Urinary bladder (tissue), 3 donors: ENCODE measurements at regions not wholly inside any gene's neighbourhood (a gene's known extent, or its start where the extent isn't known, plus 50 kb on each side); places are given as distances from the start of the nearest gene placed in this dataset.

Experiments
- DNase-seq: peaks from one replicate; pipeline ENCODE4 v3.0.0-alpha.2; 2015; ENCODE audit errors: extremely low spot score
- H3K27ac ChIP-seq: one replicate; pipeline ENCODE4 v1.5.1; 2013; ENCODE audit warnings: low read depth, mild to moderate bottlenecking, moderate library complexity
- H3K36me3 ChIP-seq: one replicate; pipeline ENCODE4 v1.6.1; 2013; ENCODE audit warnings: mild to moderate bottlenecking, moderate library complexity; ENCODE audit not compliant: insufficient read depth
- H3K4me1 ChIP-seq: one replicate; pipeline ENCODE4 v1.6.1; 2013; ENCODE audit warnings: mild to moderate bottlenecking, moderate library complexity; ENCODE audit not compliant: insufficient read depth
- H3K4me3 ChIP-seq: one replicate; pipeline ENCODE4 v1.5.1; 2013; ENCODE audit warnings: low read depth, low read length
- WGBS: extraction: QIAGEN DNeasy Blood & Tissue Kit; methylation state at CpG from one replicate; pipeline ENCODE4 v1.1.7; 2013; 5-methylcytosine and 5-hydroxymethylcytosine counted together
- donor health status: healthy with polysubstance abuse.
- donor health status: healthy.

DNA sequence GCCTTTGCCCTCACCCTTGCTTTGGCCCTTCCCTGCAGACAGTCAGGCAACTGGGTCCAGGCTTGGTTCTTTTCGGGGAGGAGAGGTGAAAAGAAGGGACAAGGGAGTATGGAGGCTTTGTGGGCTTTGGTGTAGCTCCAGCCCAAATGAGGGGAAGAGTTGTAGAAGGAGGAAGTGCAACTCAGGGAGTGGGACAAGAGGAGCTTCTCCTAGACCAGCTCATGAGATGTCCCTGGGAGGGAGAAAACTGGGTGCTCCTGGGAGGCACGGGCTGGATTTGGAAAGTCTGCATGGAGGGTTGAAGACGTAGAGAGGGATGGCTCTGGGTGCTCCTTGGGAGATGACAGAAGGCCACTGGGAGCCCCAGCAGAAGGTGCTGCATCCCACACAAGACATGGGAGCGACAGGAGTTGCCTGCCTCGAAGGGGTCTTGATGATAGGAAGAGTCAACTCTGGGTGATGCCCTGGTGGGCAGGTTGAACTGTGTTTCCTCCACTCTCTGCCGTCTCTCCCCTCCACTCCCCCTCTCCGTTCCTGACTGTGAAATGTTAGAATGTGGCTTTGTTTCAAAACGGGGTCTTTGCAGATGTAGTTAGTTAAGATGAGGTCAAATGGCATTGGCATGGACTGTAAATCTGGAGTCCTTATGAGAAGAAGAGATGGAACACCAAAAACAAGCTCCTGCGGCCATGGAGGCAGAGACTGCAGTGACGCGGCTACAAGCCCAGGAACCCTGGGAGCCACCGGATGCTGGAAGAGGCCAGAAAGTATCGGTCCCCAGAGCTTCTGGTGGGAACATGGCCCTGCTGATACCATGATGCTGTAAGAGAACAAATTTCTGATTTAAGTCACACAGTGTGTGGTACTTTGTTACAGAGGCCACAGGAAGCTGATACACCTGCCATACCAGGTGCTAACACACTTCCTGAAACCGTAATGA, 298.5 kb downstream of the GLRX3 start:
- Histone ChIP-seq H3K27ac (no peak overlapping the region), H3K4me3 (no peak overlapping the region), H3K4me1 (no peaks in the 10 kb centered on the region), H3K36me3 (no peaks in the 10 kb centered on the region)
- WGBS = 82% methylated on average over 14 of the region's 14 CpGs
- no peak for DNase-seq

DNA sequence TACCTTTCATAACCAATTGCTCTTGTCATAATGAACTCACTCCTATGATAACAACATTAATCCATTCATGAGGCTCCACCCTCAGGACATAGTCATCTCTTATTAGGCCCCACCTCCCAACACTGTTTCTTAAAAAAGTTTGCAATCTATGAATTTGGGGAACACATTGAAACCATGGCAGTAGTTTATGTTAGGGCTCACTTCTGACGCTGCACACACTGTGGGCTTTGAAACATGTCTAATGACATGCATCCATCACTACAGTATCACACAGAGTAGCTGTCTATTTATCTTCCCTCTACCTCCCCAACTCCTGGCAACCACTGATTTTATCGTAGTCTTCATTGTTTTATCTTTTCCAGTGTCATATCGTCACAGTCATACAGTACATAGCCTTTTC, 299.8 kb downstream of the GLRX3 start:
- Histone ChIP-seq H3K4me1 (no peaks in the 10 kb centered on the region), H3K36me3 (no peaks in the 10 kb centered on the region), H3K4me3 (no peak overlapping the region), H3K27ac (no peak overlapping the region)
- WGBS = 86% methylated on average over 3 of the region's 3 CpGs
- no peak for DNase-seq

DNA sequence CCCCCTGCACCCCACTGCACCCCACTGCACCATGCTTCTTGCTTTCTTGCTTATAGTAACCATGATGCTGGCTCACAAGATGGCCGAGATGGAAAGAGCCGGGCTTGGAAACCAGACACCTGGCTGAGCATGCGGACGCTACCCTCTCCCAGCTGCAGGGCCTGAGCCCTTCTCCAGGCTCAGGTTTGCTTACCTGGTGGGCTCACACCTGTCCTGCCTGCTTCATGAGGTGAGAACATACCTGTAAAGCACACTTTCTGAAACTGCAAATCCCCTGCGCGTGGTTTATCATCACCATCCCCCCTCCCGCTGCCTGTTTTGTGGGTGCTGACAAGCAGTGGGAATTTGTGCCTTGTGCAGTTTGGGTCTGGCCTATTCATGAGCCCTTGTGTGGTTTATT, 302.7 kb downstream of the GLRX3 start:
- Histone ChIP-seq H3K36me3 (no peaks in the 10 kb centered on the region), H3K4me1 (no peaks in the 10 kb centered on the region), H3K27ac (no peak overlapping the region), H3K4me3 (no peak overlapping the region)
- no peak for DNase-seq
- WGBS = 92% methylated on average over 7 of the region's 7 CpGs

- H3K36me3 ChIP-seq = no peaks in the 10 kb centered on the region
- H3K4me1 ChIP-seq = no peaks in the 10 kb centered on the region
- H3K4me3 ChIP-seq = no peak overlapping the region
- no peak for DNase-seq
- H3K27ac ChIP-seq = no peak overlapping the region
- 87% methylated on average over 6 of the region's 6 CpGs for WGBS
Measured at GRCh38 chr10:130439766-130440165, 303.6 kb downstream of the GLRX3 start.

DNA sequence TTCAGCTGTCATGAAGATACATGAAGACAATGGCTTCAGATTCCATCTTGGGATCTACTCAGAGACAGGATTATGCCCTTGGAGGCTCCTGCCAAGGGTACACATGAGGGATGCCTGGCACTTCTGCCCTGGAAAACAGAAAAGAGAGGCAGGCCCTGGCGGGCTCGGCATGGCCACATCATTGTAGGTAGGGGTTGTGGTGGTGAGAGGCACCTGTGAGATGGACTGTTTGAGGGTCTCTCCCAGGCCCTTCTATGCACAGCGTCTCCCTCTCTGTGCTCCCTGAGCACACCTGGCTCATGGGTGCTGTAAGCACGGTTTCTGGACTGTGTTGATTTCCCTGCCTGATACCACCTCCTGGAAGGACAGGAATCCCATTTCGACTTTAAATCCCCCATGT, 304.3 kb downstream of the GLRX3 start:
- WGBS = 91% methylated on average over 5 of the region's 5 CpGs
- H3K27ac ChIP-seq = no peak overlapping the region
- no peaks in the 10 kb centered on the region for H3K4me1 ChIP-seq
- no peak for DNase-seq
- H3K36me3 ChIP-seq = no peaks in the 10 kb centered on the region
- H3K4me3 ChIP-seq = no peak overlapping the region

DNA sequence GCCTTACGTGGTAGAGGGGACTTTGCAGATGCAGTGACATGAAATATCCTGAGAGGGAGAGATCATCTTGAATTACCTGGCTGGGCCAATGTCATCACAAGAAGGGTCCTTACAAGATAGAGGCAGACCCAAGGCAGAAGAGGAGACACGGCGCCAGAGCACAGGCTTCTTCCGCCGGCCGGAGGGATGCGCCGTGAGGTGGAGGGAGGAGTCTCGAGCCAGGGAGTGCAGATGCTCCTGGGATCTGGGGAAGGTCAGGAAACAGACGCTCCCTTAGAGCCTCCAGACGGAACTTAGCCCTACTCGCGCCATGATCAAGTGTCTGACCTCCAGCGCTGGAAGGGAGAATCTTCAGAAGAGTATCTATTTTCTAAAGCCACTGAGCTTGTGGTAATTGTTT, 304.8 kb downstream of the GLRX3 start:
- no peak overlapping the region for H3K27ac ChIP-seq
- DNase-seq = no peak
- 69% methylated on average over 14 of the region's 14 CpGs for WGBS

GRCh38 chr10:130443066-130443465, 306.9 kb downstream of the GLRX3 start:
- no peak overlapping the region for H3K27ac ChIP-seq
- H3K4me3 ChIP-seq = no peak overlapping the region
- WGBS = 24% methylated on average over 7 of the region's 7 CpGs
- H3K4me1 ChIP-seq = no peaks in the 10 kb centered on the region
- DNase-seq = no peak
- H3K36me3 ChIP-seq = no peaks in the 10 kb centered on the region

More for the DNA sequence above, 304.8 kb downstream of the GLRX3 start:
- no peaks in the 10 kb centered on the region for H3K4me1 ChIP-seq
- no peak overlapping the region for H3K4me3 ChIP-seq
- H3K36me3 ChIP-seq = no peaks in the 10 kb centered on the region

DNA sequence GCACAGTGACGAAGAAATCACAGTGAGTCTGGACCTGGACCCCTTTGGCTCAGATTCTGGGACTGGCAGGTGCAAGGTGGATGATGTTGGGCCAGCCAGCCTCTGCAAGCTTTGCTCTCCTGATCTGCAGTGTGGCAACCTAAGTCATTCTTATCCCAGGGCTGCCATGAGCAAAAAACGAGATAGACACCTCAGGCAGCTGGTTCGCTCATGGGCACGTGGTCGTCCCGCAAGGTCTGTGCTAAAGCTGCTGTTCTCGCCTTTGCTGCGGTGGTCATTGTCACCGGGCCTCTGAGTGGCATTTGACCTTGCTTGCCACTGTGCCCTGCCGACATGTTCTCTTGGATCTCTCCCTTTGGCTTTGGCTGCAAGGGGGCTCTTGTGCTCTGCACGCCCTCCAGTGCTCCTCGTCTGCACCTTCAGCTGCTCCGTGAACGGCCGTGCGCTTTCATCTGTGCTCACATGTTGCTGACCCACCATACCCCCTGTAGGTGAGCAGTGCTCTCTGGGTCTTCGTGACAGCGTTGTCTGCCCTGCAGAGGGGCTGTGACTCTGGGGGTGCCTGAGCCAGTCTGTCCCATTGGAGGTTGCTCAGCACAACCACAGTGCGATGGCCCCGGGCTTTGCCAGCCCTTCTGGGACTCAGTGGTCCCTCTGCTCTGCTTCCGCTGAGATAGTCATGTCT, 317.0 kb downstream of the GLRX3 start:
- Histone ChIP-seq H3K27ac (no peak overlapping the region), H3K4me3 (no peak overlapping the region), H3K36me3 (no peaks in the 10 kb centered on the region), H3K4me1 (no peaks in the 10 kb centered on the region)
- DNase-seq = no peak
- 88% methylated on average over 21 of the region's 21 CpGs for WGBS

GRCh38 chr10:130453721-130454542, 317.7 kb downstream of the GLRX3 start:
- Histone ChIP-seq H3K4me3 (no peak overlapping the region), H3K4me1 (no peaks in the 10 kb centered on the region), H3K27ac (no peak overlapping the region), H3K36me3 (no peaks in the 10 kb centered on the region)
- 76% methylated on average over 17 of the region's 17 CpGs for WGBS
- no peak for DNase-seq

DNA sequence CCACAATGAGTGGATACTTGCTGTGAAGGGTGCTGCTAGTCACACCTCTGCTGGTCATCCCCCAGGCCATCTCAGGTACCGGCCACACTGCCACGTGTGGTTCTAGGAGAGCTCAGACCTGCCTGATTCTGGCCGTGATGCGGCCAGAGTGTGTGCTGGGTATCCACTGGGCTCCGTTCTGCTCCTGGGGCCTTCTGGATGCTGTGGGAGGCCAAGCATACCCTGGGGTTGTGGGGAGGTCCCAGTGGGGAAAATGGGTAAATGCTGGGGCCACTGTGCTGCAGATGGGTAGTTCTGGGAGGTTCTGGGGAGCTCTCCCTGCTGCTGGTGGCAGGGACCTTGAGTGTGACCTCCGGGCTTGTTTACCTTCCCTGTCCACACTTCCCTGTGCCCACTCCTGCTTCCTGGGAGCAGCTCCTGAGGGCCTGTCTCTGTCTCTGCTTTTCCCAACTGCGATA, 318.4 kb downstream of the GLRX3 start:
- no peaks in the 10 kb centered on the region for H3K36me3 ChIP-seq
- H3K4me3 ChIP-seq = no peak overlapping the region
- DNase-seq = no peak
- H3K27ac ChIP-seq = no peak overlapping the region
- 88% methylated on average over 7 of the region's 7 CpGs for WGBS
- H3K4me1 ChIP-seq = no peaks in the 10 kb centered on the region

GRCh38 chr10:130455111-130455695, 319.0 kb downstream of the GLRX3 start:
- WGBS = 79% methylated on average over 9 of the region's 9 CpGs
- no peaks in the 10 kb centered on the region for H3K4me1 ChIP-seq
- no peaks in the 10 kb centered on the region for H3K36me3 ChIP-seq
- H3K27ac ChIP-seq = no peak overlapping the region
- DNase-seq = no peak
- no peak overlapping the region for H3K4me3 ChIP-seq

DNA sequence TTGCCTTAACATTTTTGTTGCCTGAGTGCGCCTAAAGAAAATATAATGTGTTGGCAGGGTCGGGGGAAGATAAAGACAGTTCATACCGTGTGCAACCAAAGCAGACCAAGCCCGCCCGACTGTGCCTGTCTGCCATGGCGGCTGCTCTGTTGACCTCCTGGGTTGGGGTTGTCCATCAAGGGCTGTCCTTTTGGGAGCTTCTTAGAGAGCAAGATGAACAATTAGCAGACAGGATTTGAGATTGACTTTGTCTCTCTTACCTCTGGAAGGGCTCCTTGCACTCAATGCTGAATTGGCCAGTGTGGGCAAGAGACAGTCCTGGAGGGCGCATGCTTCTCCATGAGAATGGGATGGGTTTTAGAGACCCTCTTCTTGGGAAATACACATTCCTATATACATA, 319.6 kb downstream of the GLRX3 start:
- 88% methylated on average over 7 of the region's 7 CpGs for WGBS

GRCh38 chr10:130456616-130457015, 320.4 kb downstream of the GLRX3 start:
- no peak for DNase-seq
- Histone ChIP-seq H3K4me3 (no peak overlapping the region), H3K4me1 (no peaks in the 10 kb centered on the region), H3K36me3 (no peaks in the 10 kb centered on the region), H3K27ac (no peak overlapping the region)
- WGBS = 71% methylated on average over 6 of the region's 6 CpGs

More for the DNA sequence above, 319.6 kb downstream of the GLRX3 start:
- no peaks in the 10 kb centered on the region for H3K4me1 ChIP-seq
- H3K27ac ChIP-seq = no peak overlapping the region
- H3K36me3 ChIP-seq = no peaks in the 10 kb centered on the region
- no peak for DNase-seq
- H3K4me3 ChIP-seq = no peak overlapping the region
